ENCODE measurements at regions not wholly inside any gene's neighbourhood (a gene's known extent, or its start where the extent isn't known, plus 50 kb on each side); places are given as distances from the start of the nearest gene placed in this dataset.

- no peak for FAIRE-seq
- no peak overlapping the region for H3K4me3 ChIP-seq (ENCODE audit: low read depth in 1 of 3, low read length in 3 of 3)
- H3K9me3 ChIP-seq (ENCODE audit: control insufficient read depth in 2 of 2, insufficient read depth in 1 of 2, low read depth in 1 of 2, low read length in 1 of 2), result no peaks in the 10 kb centered on the region
- no peaks in the 10 kb centered on the region for H3K36me3 ChIP-seq (ENCODE audit: control insufficient read depth in 3 of 3, insufficient read depth in 2 of 3, low read depth in 1 of 3, low read length in 3 of 3)
- H3K27ac ChIP-seq (ENCODE audit: low read depth in 1 of 3, low read length in 2 of 3), result no peak overlapping the region
- DNase-seq, result no peak
- H3K27me3 ChIP-seq (ENCODE audit: control insufficient read depth in 3 of 3, insufficient read depth in 3 of 3, low read length in 3 of 3), result no peaks in the 10 kb centered on the region
- no peaks in the 10 kb centered on the region for H3K4me1 ChIP-seq (ENCODE audit: control insufficient read depth in 3 of 3, insufficient read depth in 2 of 3, low read depth in 1 of 3, low read length in 2 of 3)
These were observed 277.0 kb upstream of the PCDH20 start for GRCh38 chr13:61692691-61693090.

GRCh38 chr13:61685682-61686012 lies 270.0 kb upstream of the PCDH20 start:
- no peaks in the 10 kb centered on the region for H3K4me1 ChIP-seq (ENCODE audit: control insufficient read depth in 3 of 3, insufficient read depth in 2 of 3, low read depth in 1 of 3, low read length in 2 of 3)
- no peaks in the 10 kb centered on the region for H3K27me3 ChIP-seq (ENCODE audit: control insufficient read depth in 3 of 3, insufficient read depth in 3 of 3, low read length in 3 of 3)
- no peak for FAIRE-seq
- peaks cover 0 to 13% of the 10 kb centered on the region in 2 donors for H3K9me3 ChIP-seq (ENCODE audit: control insufficient read depth in 2 of 2, insufficient read depth in 1 of 2, low read depth in 1 of 2, low read length in 1 of 2)
- no peaks in the 10 kb centered on the region for H3K36me3 ChIP-seq (ENCODE audit: control insufficient read depth in 3 of 3, insufficient read depth in 2 of 3, low read depth in 1 of 3, low read length in 3 of 3)
- 45 to 63% (median 47%) methylated on average over 2 of the region's 2 CpGs for WGBS, 3 donors
- H3K4me3 ChIP-seq (ENCODE audit: low read depth in 1 of 3, low read length in 3 of 3), result no peak overlapping the region
- no peak overlapping the region for H3K27ac ChIP-seq (ENCODE audit: low read depth in 1 of 3, low read length in 2 of 3)
- peak; percentile 48 to 63 for DNase-seq

- FAIRE-seq, result no peak
- Histone ChIP-seq H3K27ac (ENCODE audit: low read depth in 1 of 3, low read length in 2 of 3) (no peak overlapping the region), H3K4me1 (ENCODE audit: control insufficient read depth in 3 of 3, insufficient read depth in 2 of 3, low read depth in 1 of 3, low read length in 2 of 3) (no peaks in the 10 kb centered on the region), H3K9me3 (ENCODE audit: control insufficient read depth in 2 of 2, insufficient read depth in 1 of 2, low read depth in 1 of 2, low read length in 1 of 2) (peaks cover 0 to 13% of the 10 kb centered on the region in 2 donors), H3K4me3 (ENCODE audit: low read depth in 1 of 3, low read length in 3 of 3) (no peak overlapping the region), H3K27me3 (ENCODE audit: control insufficient read depth in 3 of 3, insufficient read depth in 3 of 3, low read length in 3 of 3) (no peaks in the 10 kb centered on the region), H3K36me3 (ENCODE audit: control insufficient read depth in 3 of 3, insufficient read depth in 2 of 3, low read depth in 1 of 3, low read length in 3 of 3) (no peaks in the 10 kb centered on the region)
- 53 to 75% (median 57%) methylated on average over 4 of the region's 4 CpGs for WGBS, 3 donors
- DNase-seq, result no peak
These were observed 269.5 kb upstream of the PCDH20 start for GRCh38 chr13:61684976-61685681.

GRCh38 chr13:61672756-61673155 lies 257.1 kb upstream of the PCDH20 start:
- H3K9me3 ChIP-seq (ENCODE audit: control insufficient read depth in 2 of 2, insufficient read depth in 1 of 2, low read depth in 1 of 2, low read length in 1 of 2), result peaks cover 0 to 9% of the 10 kb centered on the region in 2 donors
- H3K4me1 ChIP-seq (ENCODE audit: control insufficient read depth in 3 of 3, insufficient read depth in 2 of 3, low read depth in 1 of 3, low read length in 2 of 3), result peaks cover 0 to 12% (median 0%) of the 10 kb centered on the region in 3 donors
- DNase-seq (peak in 1 of 2 donors; percentile 50), FAIRE-seq (no peak)
- 15 to 50% (median 30%) methylated on average over 4 of the region's 4 CpGs for WGBS, 3 donors
- no peak overlapping the region for H3K4me3 ChIP-seq (ENCODE audit: low read depth in 1 of 3, low read length in 3 of 3)
- H3K27me3 ChIP-seq (ENCODE audit: control insufficient read depth in 3 of 3, insufficient read depth in 3 of 3, low read length in 3 of 3), result no peaks in the 10 kb centered on the region
- H3K27ac ChIP-seq (ENCODE audit: low read depth in 1 of 3, low read length in 2 of 3), result no peak overlapping the region
- H3K36me3 ChIP-seq (ENCODE audit: control insufficient read depth in 3 of 3, insufficient read depth in 2 of 3, low read depth in 1 of 3, low read length in 3 of 3), result no peaks in the 10 kb centered on the region

GRCh38 chr13:61670384-61671161 lies 254.9 kb upstream of the PCDH20 start:
- no peak for FAIRE-seq
- 93 to 96% (median 93%) methylated on average over 19 of the region's 19 CpGs for WGBS, 3 donors

GRCh38 chr13:61664801-61665705 lies 249.4 kb upstream of the PCDH20 start:
- FAIRE-seq, result no peak
- Histone ChIP-seq H3K27me3 (ENCODE audit: control insufficient read depth in 3 of 3, insufficient read depth in 3 of 3, low read length in 3 of 3) (no peaks in the 10 kb centered on the region), H3K4me1 (ENCODE audit: control insufficient read depth in 3 of 3, insufficient read depth in 2 of 3, low read depth in 1 of 3, low read length in 2 of 3) (peaks cover 0 to 23% (median 2%) of the 10 kb centered on the region in 3 donors), H3K36me3 (ENCODE audit: control insufficient read depth in 3 of 3, insufficient read depth in 2 of 3, low read depth in 1 of 3, low read length in 3 of 3) (no peaks in the 10 kb centered on the region), H3K9me3 (ENCODE audit: control insufficient read depth in 2 of 2, insufficient read depth in 1 of 2, low read depth in 1 of 2, low read length in 1 of 2) (no peaks in the 10 kb centered on the region), H3K27ac (ENCODE audit: low read depth in 1 of 3, low read length in 2 of 3) (peak overlapping the region in 1 of 3 donors; percentile 66), H3K4me3 (ENCODE audit: low read depth in 1 of 3, low read length in 3 of 3) (no peak overlapping the region)
- 12 to 51% (median 24%) methylated on average over 11 of the region's 11 CpGs for WGBS, 3 donors
- DNase-seq, result peak; percentile 61 to 89

More at GRCh38 chr13:61670384-61671161, 254.9 kb upstream of the PCDH20 start:
- Histone ChIP-seq H3K4me1 (ENCODE audit: control insufficient read depth in 3 of 3, insufficient read depth in 2 of 3, low read depth in 1 of 3, low read length in 2 of 3) (peaks cover 0 to 16% (median 0%) of the 10 kb centered on the region in 3 donors), H3K4me3 (ENCODE audit: low read depth in 1 of 3, low read length in 3 of 3) (no peak overlapping the region), H3K36me3 (ENCODE audit: control insufficient read depth in 3 of 3, insufficient read depth in 2 of 3, low read depth in 1 of 3, low read length in 3 of 3) (no peaks in the 10 kb centered on the region), H3K27me3 (ENCODE audit: control insufficient read depth in 3 of 3, insufficient read depth in 3 of 3, low read length in 3 of 3) (no peaks in the 10 kb centered on the region), H3K9me3 (ENCODE audit: control insufficient read depth in 2 of 2, insufficient read depth in 1 of 2, low read depth in 1 of 2, low read length in 1 of 2) (peaks cover 0 to 9% of the 10 kb centered on the region in 2 donors), H3K27ac (ENCODE audit: low read depth in 1 of 3, low read length in 2 of 3) (no peak overlapping the region)
- no peak for DNase-seq

GRCh38 chr13:61654481-61654880 lies 238.8 kb upstream of the PCDH20 start:
- H3K4me3 ChIP-seq (ENCODE audit: low read depth in 1 of 3, low read length in 3 of 3), result no peak overlapping the region
- 78 to 87% (median 85%) methylated on average over 2 of the region's 2 CpGs for WGBS, 3 donors
- H3K4me1 ChIP-seq (ENCODE audit: control insufficient read depth in 3 of 3, insufficient read depth in 2 of 3, low read depth in 1 of 3, low read length in 2 of 3), result no peaks in the 10 kb centered on the region
- no peaks in the 10 kb centered on the region for H3K27me3 ChIP-seq (ENCODE audit: control insufficient read depth in 3 of 3, insufficient read depth in 3 of 3, low read length in 3 of 3)
- H3K36me3 ChIP-seq (ENCODE audit: control insufficient read depth in 3 of 3, insufficient read depth in 2 of 3, low read depth in 1 of 3, low read length in 3 of 3), result no peaks in the 10 kb centered on the region
- no peak overlapping the region for H3K27ac ChIP-seq (ENCODE audit: low read depth in 1 of 3, low read length in 2 of 3)
- DNase-seq (no peak), FAIRE-seq (no peak)
- no peaks in the 10 kb centered on the region for H3K9me3 ChIP-seq (ENCODE audit: control insufficient read depth in 2 of 2, insufficient read depth in 1 of 2, low read depth in 1 of 2, low read length in 1 of 2)

- H3K4me3 ChIP-seq (ENCODE audit: low read depth in 1 of 3, low read length in 3 of 3), result no peak overlapping the region
- WGBS, 3 donors, result 47 to 61% (median 60%) methylated on average over 2 of the region's 2 CpGs
- no peak overlapping the region for H3K27ac ChIP-seq (ENCODE audit: low read depth in 1 of 3, low read length in 2 of 3)
- no peaks in the 10 kb centered on the region for H3K36me3 ChIP-seq (ENCODE audit: control insufficient read depth in 3 of 3, insufficient read depth in 2 of 3, low read depth in 1 of 3, low read length in 3 of 3)
- H3K9me3 ChIP-seq (ENCODE audit: control insufficient read depth in 2 of 2, insufficient read depth in 1 of 2, low read depth in 1 of 2, low read length in 1 of 2), result no peaks in the 10 kb centered on the region
- DNase-seq (no peak), FAIRE-seq (no peak)
- H3K27me3 ChIP-seq (ENCODE audit: control insufficient read depth in 3 of 3, insufficient read depth in 3 of 3, low read length in 3 of 3), result no peaks in the 10 kb centered on the region
- no peaks in the 10 kb centered on the region for H3K4me1 ChIP-seq (ENCODE audit: control insufficient read depth in 3 of 3, insufficient read depth in 2 of 3, low read depth in 1 of 3, low read length in 2 of 3)
These were observed 232.9 kb upstream of the PCDH20 start for GRCh38 chr13:61648547-61648946.
